ENCODE measurements at regions not wholly inside any gene's neighbourhood (a gene's known extent, or its start where the extent isn't known, plus 50 kb on each side); places are given as distances from the start of the nearest gene placed in this dataset.

GRCh38 chr11:79600711-79601110 is 159.9 kb upstream of the TENM4 start:
- no peak for TF ChIP-seq CTCF (IDR thresholded peaks at IDR 0.05; ENCODE audit: unreplicated experiment)
- H3K27me3 Mint-ChIP-seq (ENCODE audit: insufficient read depth, unreplicated experiment), result peaks cover 27% of the 10 kb centered on the region
- POLR2A ChIA-PET, result no interaction called here
- H3K4me1 Mint-ChIP-seq (ENCODE audit: insufficient read depth, unreplicated experiment), result no peaks in the 10 kb centered on the region
- no peak overlapping the region for H3K4me3 Mint-ChIP-seq (ENCODE audit: unreplicated experiment)
- no peak overlapping the region for H3K27ac Mint-ChIP-seq (ENCODE audit: low read depth, unreplicated experiment)
- CTCF ChIA-PET, result interaction anchor here (0.6 to 1.5 kb wide), 3 partner anchors 13 to 1135 kb away, joined by 3 to 5 read pairs (median 3); no protein-coding TSS in a partner anchor
- no peaks in the 10 kb centered on the region for H3K9me3 Mint-ChIP-seq (ENCODE audit: unreplicated experiment)
- intact Hi-C loops (cut with micrococcal nuclease), result no loop called here
- no peak for DNase-seq (ENCODE audit: unreplicated experiment)
- no peaks in the 10 kb centered on the region for H3K36me3 Mint-ChIP-seq (ENCODE audit: insufficient read depth, unreplicated experiment)
- no TSS peak for BruUV-seq (replicated peaks)

- ChIA-PET POLR2A (no interaction called here), CTCF (no interaction called here)
- no peak overlapping the region for H3K27ac Mint-ChIP-seq (ENCODE audit: low read depth, unreplicated experiment)
- H3K36me3 Mint-ChIP-seq (ENCODE audit: insufficient read depth, unreplicated experiment), result no peaks in the 10 kb centered on the region
- intact Hi-C loops (cut with micrococcal nuclease), result no loop called here
- no peaks in the 10 kb centered on the region for H3K9me3 Mint-ChIP-seq (ENCODE audit: unreplicated experiment)
- BruUV-seq (replicated peaks), result no TSS peak
- DNase-seq (ENCODE audit: unreplicated experiment), result no peak
- no peak for TF ChIP-seq CTCF (IDR thresholded peaks at IDR 0.05; ENCODE audit: unreplicated experiment)
- no peaks in the 10 kb centered on the region for H3K4me1 Mint-ChIP-seq (ENCODE audit: insufficient read depth, unreplicated experiment)
- no peak overlapping the region for H3K4me3 Mint-ChIP-seq (ENCODE audit: unreplicated experiment)
- peaks cover 38% of the 10 kb centered on the region for H3K27me3 Mint-ChIP-seq (ENCODE audit: insufficient read depth, unreplicated experiment)
Observed at GRCh38 chr11:79594834-79595233, 154.0 kb upstream of the TENM4 start.

- Mint-ChIP-seq H3K4me3 (ENCODE audit: unreplicated experiment) (no peak overlapping the region), H3K9me3 (ENCODE audit: unreplicated experiment) (no peaks in the 10 kb centered on the region), H3K27ac (ENCODE audit: low read depth, unreplicated experiment) (no peak overlapping the region), H3K27me3 (ENCODE audit: insufficient read depth, unreplicated experiment) (peaks cover 46% of the 10 kb centered on the region), H3K36me3 (ENCODE audit: insufficient read depth, unreplicated experiment) (no peaks in the 10 kb centered on the region), H3K4me1 (ENCODE audit: insufficient read depth, unreplicated experiment) (no peaks in the 10 kb centered on the region)
- DNase-seq (ENCODE audit: unreplicated experiment), result no peak
- CTCF ChIA-PET, result interaction anchor here (0.6 kb wide), 1 partner anchor 10 kb away, joined by 3 read pairs; no protein-coding TSS in a partner anchor
- POLR2A ChIA-PET, result interaction anchor here (1.0 kb wide), 1 partner anchor 1225 kb away, joined by 3 read pairs; no protein-coding TSS in a partner anchor
- no peak for TF ChIP-seq CTCF (IDR thresholded peaks at IDR 0.05; ENCODE audit: unreplicated experiment)
- intact Hi-C loops (cut with micrococcal nuclease), result no loop called here
- no TSS peak for BruUV-seq (replicated peaks)
Observed at GRCh38 chr11:79592824-79593223, 152.0 kb upstream of the TENM4 start.

- H3K9me3 Mint-ChIP-seq (ENCODE audit: unreplicated experiment), result no peaks in the 10 kb centered on the region
- H3K36me3 Mint-ChIP-seq (ENCODE audit: insufficient read depth, unreplicated experiment), result no peaks in the 10 kb centered on the region
- no TSS peak for BruUV-seq (replicated peaks)
- ChIA-PET POLR2A (interaction anchor here (1.0 kb wide), 1 partner anchor 1225 kb away, joined by 3 read pairs; no protein-coding TSS in a partner anchor), CTCF (interaction anchor here (0.6 kb wide), 2 partner anchors 10 to 89 kb away, joined by 3 to 5 read pairs; no protein-coding TSS in a partner anchor)
- intact Hi-C loops (cut with micrococcal nuclease), result no loop called here
- H3K27me3 Mint-ChIP-seq (ENCODE audit: insufficient read depth, unreplicated experiment), result peaks cover 46% of the 10 kb centered on the region
- no peak overlapping the region for H3K27ac Mint-ChIP-seq (ENCODE audit: low read depth, unreplicated experiment)
- TF ChIP-seq CTCF (IDR thresholded peaks at IDR 0.05; ENCODE audit: unreplicated experiment), result no peak
- H3K4me3 Mint-ChIP-seq (ENCODE audit: unreplicated experiment), result no peak overlapping the region
- H3K4me1 Mint-ChIP-seq (ENCODE audit: insufficient read depth, unreplicated experiment), result no peaks in the 10 kb centered on the region
- DNase-seq (ENCODE audit: unreplicated experiment), result no peak
Observed at GRCh38 chr11:79592406-79592805, 151.6 kb upstream of the TENM4 start.

All from MCF 10A (cell line).